ENCODE measurements at regions not wholly inside any gene's neighbourhood (a gene's known extent, or its start where the extent isn't known, plus 50 kb on each side); places are given as distances from the start of the nearest gene placed in this dataset.

GRCh38 chr19:5228490-5228889 lies 112.1 kb downstream of the PTPRS start:
- H3K36me3 ChIP-seq (ENCODE audit: control insufficient read depth in 3 of 3, insufficient read depth in 2 of 3, low read depth in 1 of 3, low read length in 3 of 3): peaks cover 0 to 6% (median 0%) of the 10 kb centered on the region in 3 donors
- no peaks in the 10 kb centered on the region for H3K4me1 ChIP-seq (ENCODE audit: control insufficient read depth in 3 of 3, insufficient read depth in 2 of 3, low read depth in 1 of 3, low read length in 2 of 3)
- H3K27ac ChIP-seq (ENCODE audit: low read depth in 1 of 3, low read length in 2 of 3): no peak overlapping the region
- no peak for DNase-seq
- WGBS, 3 donors: 74 to 90% (median 74%) methylated on average over 6 of the region's 6 CpGs
- peaks cover 0 to 4% (median 0%) of the 10 kb centered on the region in 3 donors for H3K27me3 ChIP-seq (ENCODE audit: control insufficient read depth in 3 of 3, insufficient read depth in 3 of 3, low read length in 3 of 3)
- no peak for FAIRE-seq
- no peaks in the 10 kb centered on the region for H3K9me3 ChIP-seq (ENCODE audit: control insufficient read depth in 2 of 2, insufficient read depth in 1 of 2, low read depth in 1 of 2, low read length in 1 of 2)
- no peak overlapping the region for H3K4me3 ChIP-seq (ENCODE audit: low read depth in 1 of 3, low read length in 3 of 3)

GRCh38 chr19:5225486-5226345 lies 114.9 kb downstream of the PTPRS start:
- no peak for FAIRE-seq
- H3K36me3 ChIP-seq (ENCODE audit: control insufficient read depth in 3 of 3, insufficient read depth in 2 of 3, low read depth in 1 of 3, low read length in 3 of 3): peaks cover 0 to 13% (median 0%) of the 10 kb centered on the region in 3 donors
- 71 to 75% (median 71%) methylated on average over 23 to 28 of the region's 28 CpGs for WGBS, 3 donors
- peaks cover 0 to 4% (median 0%) of the 10 kb centered on the region in 3 donors for H3K27me3 ChIP-seq (ENCODE audit: control insufficient read depth in 3 of 3, insufficient read depth in 3 of 3, low read length in 3 of 3)
- H3K27ac ChIP-seq (ENCODE audit: low read depth in 1 of 3, low read length in 2 of 3): no peak overlapping the region
- DNase-seq: no peak
- no peaks in the 10 kb centered on the region for H3K4me1 ChIP-seq (ENCODE audit: control insufficient read depth in 3 of 3, insufficient read depth in 2 of 3, low read depth in 1 of 3, low read length in 2 of 3)
- H3K9me3 ChIP-seq (ENCODE audit: control insufficient read depth in 2 of 2, insufficient read depth in 1 of 2, low read depth in 1 of 2, low read length in 1 of 2): no peaks in the 10 kb centered on the region
- H3K4me3 ChIP-seq (ENCODE audit: low read depth in 1 of 3, low read length in 3 of 3): no peak overlapping the region

DNA sequence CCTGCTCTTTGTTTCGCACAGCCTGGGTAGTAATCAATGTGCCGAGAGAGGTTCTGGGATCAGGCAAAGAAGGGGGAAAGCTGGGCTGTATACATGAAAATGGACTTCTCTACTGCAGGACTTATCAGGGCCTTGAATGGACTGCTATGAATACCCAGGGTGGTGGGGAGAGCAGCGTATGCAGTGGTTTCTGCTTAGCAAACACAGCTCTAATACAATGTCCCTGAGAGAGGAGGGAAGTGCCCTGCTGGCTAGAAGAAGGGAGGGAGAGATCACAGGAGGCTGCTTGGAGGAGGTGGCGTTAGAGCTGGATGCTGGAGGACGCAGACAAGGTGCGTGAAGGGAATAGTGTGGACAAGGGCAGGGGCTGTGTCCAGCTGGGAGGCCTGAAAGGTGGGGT lies 116.1 kb downstream of the PTPRS start:
- WGBS, 3 donors: 82 to 91% (median 85%) methylated on average over 6 of the region's 6 CpGs
- FAIRE-seq: no peak
- peaks cover 0 to 23% (median 0%) of the 10 kb centered on the region in 3 donors for H3K36me3 ChIP-seq (ENCODE audit: control insufficient read depth in 3 of 3, insufficient read depth in 2 of 3, low read depth in 1 of 3, low read length in 3 of 3)

DNA sequence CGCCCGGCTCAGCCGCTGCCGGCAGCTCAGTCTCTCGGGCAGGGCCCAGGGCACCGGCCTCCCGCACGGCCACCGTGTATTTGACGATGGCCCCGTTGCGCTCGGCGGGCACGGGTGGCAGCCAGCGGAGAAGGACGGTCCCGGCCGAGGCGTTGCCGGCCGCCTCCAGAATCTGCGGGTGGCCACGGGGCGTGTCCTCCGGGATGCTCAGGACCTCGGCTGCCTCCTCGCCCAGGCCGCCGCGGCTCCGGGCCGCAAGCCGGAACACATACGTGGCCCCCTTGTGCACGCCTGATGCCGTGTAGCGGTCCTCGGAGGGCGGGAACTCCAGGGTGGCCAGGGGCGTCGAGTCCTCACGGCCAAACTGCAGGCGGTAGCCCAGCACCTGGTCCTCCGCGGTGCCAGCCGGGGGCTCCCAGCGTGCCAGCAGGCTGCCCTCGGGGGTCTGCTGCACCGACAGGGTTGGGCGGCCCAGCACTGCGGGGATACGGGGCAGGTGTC lies 117.7 kb downstream of the PTPRS start:
- FAIRE-seq (no peak), DNase-seq (no peak)
- H3K36me3 ChIP-seq (ENCODE audit: control insufficient read depth in 3 of 3, insufficient read depth in 2 of 3, low read depth in 1 of 3, low read length in 3 of 3): peaks cover 0 to 28% (median 0%) of the 10 kb centered on the region in 3 donors
- H3K4me1 ChIP-seq (ENCODE audit: control insufficient read depth in 3 of 3, insufficient read depth in 2 of 3, low read depth in 1 of 3, low read length in 2 of 3): no peaks in the 10 kb centered on the region
- H3K9me3 ChIP-seq (ENCODE audit: control insufficient read depth in 2 of 2, insufficient read depth in 1 of 2, low read depth in 1 of 2, low read length in 1 of 2): no peaks in the 10 kb centered on the region
- no peak overlapping the region for H3K27ac ChIP-seq (ENCODE audit: low read depth in 1 of 3, low read length in 2 of 3)
- no peaks in the 10 kb centered on the region for H3K27me3 ChIP-seq (ENCODE audit: control insufficient read depth in 3 of 3, insufficient read depth in 3 of 3, low read length in 3 of 3)
- no peak overlapping the region for H3K4me3 ChIP-seq (ENCODE audit: low read depth in 1 of 3, low read length in 3 of 3)
- 94 to 96% (median 95%) methylated on average over 31 to 53 of the region's 53 CpGs for WGBS, 3 donors

More for the DNA sequence above, 116.1 kb downstream of the PTPRS start:
- H3K27me3 ChIP-seq (ENCODE audit: control insufficient read depth in 3 of 3, insufficient read depth in 3 of 3, low read length in 3 of 3): peaks cover 0 to 4% (median 0%) of the 10 kb centered on the region in 3 donors
- no peak overlapping the region for H3K4me3 ChIP-seq (ENCODE audit: low read depth in 1 of 3, low read length in 3 of 3)
- H3K9me3 ChIP-seq (ENCODE audit: control insufficient read depth in 2 of 2, insufficient read depth in 1 of 2, low read depth in 1 of 2, low read length in 1 of 2): no peaks in the 10 kb centered on the region
- H3K4me1 ChIP-seq (ENCODE audit: control insufficient read depth in 3 of 3, insufficient read depth in 2 of 3, low read depth in 1 of 3, low read length in 2 of 3): no peaks in the 10 kb centered on the region
- no peak for DNase-seq
- H3K27ac ChIP-seq (ENCODE audit: low read depth in 1 of 3, low read length in 2 of 3): no peak overlapping the region

DNA sequence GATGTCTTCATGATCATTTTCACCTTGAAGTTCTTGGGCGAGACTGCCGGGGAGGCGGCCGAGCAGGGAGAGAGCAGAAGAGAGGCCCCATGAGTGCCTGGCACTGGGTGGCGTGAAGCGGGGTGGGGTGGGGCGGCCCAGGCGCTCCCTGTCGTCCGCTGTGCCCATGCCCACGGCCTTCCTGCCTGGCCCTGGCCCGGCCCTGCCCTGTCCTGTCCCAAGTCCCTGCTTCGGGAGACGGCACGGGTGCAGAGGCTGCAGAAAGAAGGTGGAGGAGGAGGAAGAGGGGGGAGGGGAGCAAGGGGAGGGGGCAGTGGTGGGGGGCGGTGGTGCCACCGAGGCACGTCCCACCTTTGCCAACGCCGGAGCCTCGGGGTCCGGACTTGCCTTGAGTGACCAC lies 118.4 kb downstream of the PTPRS start:
- H3K9me3 ChIP-seq (ENCODE audit: control insufficient read depth in 2 of 2, insufficient read depth in 1 of 2, low read depth in 1 of 2, low read length in 1 of 2): no peaks in the 10 kb centered on the region
- H3K27me3 ChIP-seq (ENCODE audit: control insufficient read depth in 3 of 3, insufficient read depth in 3 of 3, low read length in 3 of 3): no peaks in the 10 kb centered on the region
- no peak overlapping the region for H3K27ac ChIP-seq (ENCODE audit: low read depth in 1 of 3, low read length in 2 of 3)
- FAIRE-seq (no peak), DNase-seq (no peak)
- H3K4me3 ChIP-seq (ENCODE audit: low read depth in 1 of 3, low read length in 3 of 3): no peak overlapping the region
- H3K36me3 ChIP-seq (ENCODE audit: control insufficient read depth in 3 of 3, insufficient read depth in 2 of 3, low read depth in 1 of 3, low read length in 3 of 3): peaks cover 0 to 28% (median 0%) of the 10 kb centered on the region in 3 donors
- 86 to 93% (median 90%) methylated on average over 14 to 22 of the region's 22 CpGs for WGBS, 3 donors
- H3K4me1 ChIP-seq (ENCODE audit: control insufficient read depth in 3 of 3, insufficient read depth in 2 of 3, low read depth in 1 of 3, low read length in 2 of 3): no peaks in the 10 kb centered on the region

GRCh38 chr19:5220866-5221265 lies 119.7 kb downstream of the PTPRS start:
- H3K4me1 ChIP-seq (ENCODE audit: control insufficient read depth in 3 of 3, insufficient read depth in 2 of 3, low read depth in 1 of 3, low read length in 2 of 3): no peaks in the 10 kb centered on the region
- WGBS, 3 donors: 92 to 97% (median 94%) methylated on average over 16 of the region's 16 CpGs
- H3K9me3 ChIP-seq (ENCODE audit: control insufficient read depth in 2 of 2, insufficient read depth in 1 of 2, low read depth in 1 of 2, low read length in 1 of 2): no peaks in the 10 kb centered on the region
- H3K27me3 ChIP-seq (ENCODE audit: control insufficient read depth in 3 of 3, insufficient read depth in 3 of 3, low read length in 3 of 3): no peaks in the 10 kb centered on the region
- no peak for FAIRE-seq
- H3K27ac ChIP-seq (ENCODE audit: low read depth in 1 of 3, low read length in 2 of 3): no peak overlapping the region
- peaks cover 0 to 36% (median 0%) of the 10 kb centered on the region in 3 donors for H3K36me3 ChIP-seq (ENCODE audit: control insufficient read depth in 3 of 3, insufficient read depth in 2 of 3, low read depth in 1 of 3, low read length in 3 of 3)
- H3K4me3 ChIP-seq (ENCODE audit: low read depth in 1 of 3, low read length in 3 of 3): no peak overlapping the region
- no peak for DNase-seq

DNA sequence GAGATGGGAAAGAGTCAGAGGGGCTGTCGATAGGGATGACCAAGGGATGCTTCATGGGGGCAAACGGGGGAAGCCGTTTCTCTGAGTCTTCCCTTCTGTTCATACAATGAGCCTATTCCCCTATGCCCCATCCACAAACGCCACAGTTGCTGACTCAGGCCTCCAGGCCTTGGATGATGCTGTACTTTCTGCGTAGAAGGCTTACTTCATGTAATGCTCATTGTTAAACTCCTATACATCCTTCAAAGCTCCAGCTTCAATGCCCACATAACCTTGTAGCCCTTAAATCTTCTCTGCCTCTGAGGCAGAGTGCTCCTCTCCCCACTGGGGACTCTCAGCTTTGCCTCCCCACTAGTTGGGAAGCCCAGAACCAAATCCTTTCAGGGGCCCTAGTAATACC lies 120.3 kb downstream of the PTPRS start:
- WGBS, 3 donors: 76 to 94% (median 81%) methylated on average over 5 of the region's 5 CpGs
- Histone ChIP-seq H3K9me3 (ENCODE audit: control insufficient read depth in 2 of 2, insufficient read depth in 1 of 2, low read depth in 1 of 2, low read length in 1 of 2) (no peaks in the 10 kb centered on the region), H3K36me3 (ENCODE audit: control insufficient read depth in 3 of 3, insufficient read depth in 2 of 3, low read depth in 1 of 3, low read length in 3 of 3) (peaks cover 0 to 38% (median 0%) of the 10 kb centered on the region in 3 donors), H3K4me3 (ENCODE audit: low read depth in 1 of 3, low read length in 3 of 3) (no peak overlapping the region), H3K27ac (ENCODE audit: low read depth in 1 of 3, low read length in 2 of 3) (no peak overlapping the region), H3K4me1 (ENCODE audit: control insufficient read depth in 3 of 3, insufficient read depth in 2 of 3, low read depth in 1 of 3, low read length in 2 of 3) (no peaks in the 10 kb centered on the region), H3K27me3 (ENCODE audit: control insufficient read depth in 3 of 3, insufficient read depth in 3 of 3, low read length in 3 of 3) (no peaks in the 10 kb centered on the region)
- no peak for DNase-seq
- FAIRE-seq: no peak

DNA sequence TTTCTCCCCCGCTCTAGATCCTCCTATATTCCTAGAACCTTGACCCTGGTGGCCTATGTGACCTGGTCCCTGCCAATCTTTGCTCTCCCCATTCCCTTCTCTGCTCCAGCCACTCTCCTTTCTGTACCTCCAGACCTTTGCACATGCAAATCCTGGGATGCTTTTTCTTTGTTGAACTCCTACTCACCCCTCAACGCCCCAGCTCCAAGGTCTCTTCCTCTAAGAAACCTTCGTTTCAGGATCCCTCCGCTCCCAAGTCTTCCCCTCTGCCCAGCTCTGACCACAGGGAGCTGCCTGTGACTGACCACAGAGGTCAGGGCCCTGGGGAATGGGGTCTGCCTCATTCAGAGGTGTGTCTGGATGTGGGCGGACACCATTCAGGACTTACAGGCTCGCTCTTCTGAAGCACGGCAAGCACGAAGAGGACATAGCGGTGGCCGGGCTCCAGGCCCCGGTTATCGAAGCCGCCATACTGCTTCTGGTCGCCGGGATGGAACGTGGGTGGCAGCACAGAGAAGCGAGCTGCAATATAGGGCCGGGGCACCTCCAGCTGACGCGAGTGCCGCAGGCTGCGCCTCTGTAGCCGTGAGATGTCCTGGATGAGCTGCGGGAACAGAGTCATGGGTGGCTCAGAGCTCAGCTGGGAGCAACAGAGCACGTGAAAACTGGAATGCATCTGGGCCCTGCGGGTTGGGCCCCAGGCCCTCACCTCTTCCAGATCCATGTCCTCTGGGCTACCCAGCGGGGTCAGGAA lies 120.9 kb downstream of the PTPRS start:
- 94 to 96% (median 96%) methylated on average over 26 to 27 of the region's 27 CpGs for WGBS, 3 donors
- Histone ChIP-seq H3K27ac (ENCODE audit: low read depth in 1 of 3, low read length in 2 of 3) (no peak overlapping the region), H3K9me3 (ENCODE audit: control insufficient read depth in 2 of 2, insufficient read depth in 1 of 2, low read depth in 1 of 2, low read length in 1 of 2) (no peaks in the 10 kb centered on the region), H3K4me1 (ENCODE audit: control insufficient read depth in 3 of 3, insufficient read depth in 2 of 3, low read depth in 1 of 3, low read length in 2 of 3) (no peaks in the 10 kb centered on the region), H3K4me3 (ENCODE audit: low read depth in 1 of 3, low read length in 3 of 3) (no peak overlapping the region), H3K36me3 (ENCODE audit: control insufficient read depth in 3 of 3, insufficient read depth in 2 of 3, low read depth in 1 of 3, low read length in 3 of 3) (peaks cover 0 to 36% (median 0%) of the 10 kb centered on the region in 3 donors), H3K27me3 (ENCODE audit: control insufficient read depth in 3 of 3, insufficient read depth in 3 of 3, low read length in 3 of 3) (no peaks in the 10 kb centered on the region)
- DNase-seq (no peak), FAIRE-seq (no peak)
